Panc1 (cell line): ENCODE measurements at regions not wholly inside any gene's neighbourhood (a gene's known extent, or its start where the extent isn't known, plus 50 kb on each side); places are given as distances from the start of the nearest gene placed in this dataset.

Experiments
- ATAC-seq: fragments of 200-7000 bp; cut with Tn5 transposase; 2 replicates; pipeline ENCODE4 v1.9.1; 2020; ENCODE audit warnings: mild to moderate bottlenecking, moderate library complexity
- BruUV-seq: library from RNA; stranded (reverse); fragments of 400-500 nt; replicated peaks from 2 replicates; lab custom pipeline; 2021; lab: Mats Ljungman, UMichigan
- CTCF ChIA-PET: fragments of 300-600 bp; sonication (Branson Sonifier 250); formaldehyde crosslinking; loops from one replicate; lab custom pipeline; 2022; ENCODE audit warnings: antibody characterized with exemption; lab: Charles Lee
- POLR2A ChIA-PET: fragments of 300-600 bp; sonication (Branson Sonifier 250); formaldehyde crosslinking; loops from one replicate; lab custom pipeline; 2022; ENCODE audit warnings: antibody characterized with exemption; lab: Charles Lee
- DNase-seq: peaks from one replicate; pipeline ENCODE4 v3.0.0-alpha.2; 2010; ENCODE audit warnings: low read depth, low spot score
- H3K27ac ChIP-seq: 2 replicates; pipeline ENCODE4 v1.5.1; 2011; ENCODE audit warnings: mild to moderate bottlenecking, low read length, inconsistent platforms
- H3K27me3 ChIP-seq: fragments of 200-500 bp; sonication (Bioruptor generic); 2 replicates; pipeline ENCODE4 v1.6.0; 2014; ENCODE audit warnings: low read length, inconsistent platforms; ENCODE audit not compliant: control insufficient read depth, insufficient read depth
- H3K36me3 ChIP-seq: fragments of 200-500 bp; sonication (Bioruptor generic); 2 replicates; pipeline ENCODE4 v1.5.1; 2014; ENCODE audit warnings: inconsistent platforms, mild to moderate bottlenecking, low read length, moderate library complexity; ENCODE audit not compliant: control insufficient read depth, insufficient read depth
- H3K4me1 ChIP-seq: 2 replicates; pipeline ENCODE4 v1.5.1; 2011; ENCODE audit warnings: inconsistent platforms, mild to moderate bottlenecking, low read length, moderate library complexity; ENCODE audit not compliant: control insufficient read depth, insufficient read depth
- H3K4me3 ChIP-seq, 2 experiments: 2 replicates each; pipeline ENCODE4 v1.5.1; 2011 to 2012; ENCODE audit warnings: low read depth in 2 of 2, low read length in 2 of 2, mild to moderate bottlenecking in 2 of 2, inconsistent platforms in 1 of 2, moderate library complexity in 1 of 2
- H3K9me3 ChIP-seq: fragments of 200-500 bp; sonication (Bioruptor generic); 2 replicates; pipeline ENCODE4 v1.5.1; 2014; ENCODE audit warnings: low read depth, mild to moderate bottlenecking, inconsistent platforms, low read length, moderate library complexity; ENCODE audit not compliant: control insufficient read depth, insufficient read depth
- POLR2AphosphoS5 ChIP-seq: IDR thresholded peaks from 2 replicates; pipeline ENCODE4 v1.6.1; 2012; ENCODE audit warnings: mild to moderate bottlenecking, low read depth, low read length, moderate library complexity
- SIN3A ChIP-seq: IDR thresholded peaks from 2 replicates; pipeline ENCODE4 v1.6.1; 2012; ENCODE audit warnings: low read depth, mild to moderate bottlenecking, low read length, moderate library complexity, borderline replicate concordance; ENCODE audit not compliant: insufficient read depth
- TCF7L2 ChIP-seq: IDR thresholded peaks from 2 replicates; pipeline ENCODE4 v1.6.1; 2011; ENCODE audit warnings: mild to moderate bottlenecking, low read depth, low read length, inconsistent platforms
- in situ Hi-C: cut with HindIII; loops from 2 replicates; pipeline ENCODE4 v1.10.0; 2016; ENCODE audit warnings: low sequenced_read_pairs, low pct_unique_long_range_greater_than_20kb
- intact Hi-C: fragments of 100-400 bp; cut with micrococcal nuclease; formaldehyde crosslinking; loops from one replicate; pipeline ENCODE4 v1.10.0; 2022; ENCODE audit not compliant: unreplicated experiment
- TF ChIP-seq, protein P1 (sequence below): fragments of 450-650 bp; IDR thresholded peaks from 2 replicates; pipeline ENCODE4 v1.5.1; 2017; ENCODE audit warnings: mild to moderate bottlenecking
- TF ChIP-seq, protein P2 (sequence below), 2 experiments: IDR thresholded peaks; 2 replicates each; pipeline ENCODE4 v1.6.1; 2011 to 2012; ENCODE audit warnings: low read depth in 2 of 2, control low read depth in 1 of 2, low read length in 1 of 2, mild to moderate bottlenecking in 1 of 2, moderate library complexity in 1 of 2; ENCODE audit not compliant: insufficient read depth in 1 of 2

DNA sequence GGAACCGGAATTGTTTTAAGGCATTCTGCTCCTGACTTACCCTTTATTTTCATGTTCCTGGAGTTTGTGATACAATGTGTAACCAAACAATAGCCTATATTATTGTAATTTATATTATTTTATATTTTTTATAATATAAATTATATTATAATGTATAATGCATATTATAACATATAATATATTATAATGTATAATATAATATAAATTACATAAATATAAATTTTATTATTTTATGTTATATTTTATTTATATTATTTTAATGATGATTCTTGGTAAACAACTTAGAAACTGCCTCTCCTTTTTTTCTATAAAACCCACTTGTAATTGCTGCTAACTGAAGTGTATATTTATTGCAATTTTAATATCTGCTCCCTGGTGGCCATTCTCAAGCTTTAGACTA is 629.1 kb downstream of the MMUT start:
- intact Hi-C loops (no loop called here), in situ Hi-C loops (no loop called here)
- no peaks in the 10 kb centered on the region; the same call in 1 of the 2 replicates for H3K36me3 ChIP-seq
- BruUV-seq = no TSS peak
- H3K27me3 ChIP-seq = no peaks in the 10 kb centered on the region
- DNase-seq (no peak), ATAC-seq (no peak)
- peaks cover 5% of the 10 kb centered on the region; the same call in 1 of the 2 replicates for H3K9me3 ChIP-seq
- H3K4me1 ChIP-seq = no peaks in the 10 kb centered on the region
- TF ChIP-seq, protein P1, sequence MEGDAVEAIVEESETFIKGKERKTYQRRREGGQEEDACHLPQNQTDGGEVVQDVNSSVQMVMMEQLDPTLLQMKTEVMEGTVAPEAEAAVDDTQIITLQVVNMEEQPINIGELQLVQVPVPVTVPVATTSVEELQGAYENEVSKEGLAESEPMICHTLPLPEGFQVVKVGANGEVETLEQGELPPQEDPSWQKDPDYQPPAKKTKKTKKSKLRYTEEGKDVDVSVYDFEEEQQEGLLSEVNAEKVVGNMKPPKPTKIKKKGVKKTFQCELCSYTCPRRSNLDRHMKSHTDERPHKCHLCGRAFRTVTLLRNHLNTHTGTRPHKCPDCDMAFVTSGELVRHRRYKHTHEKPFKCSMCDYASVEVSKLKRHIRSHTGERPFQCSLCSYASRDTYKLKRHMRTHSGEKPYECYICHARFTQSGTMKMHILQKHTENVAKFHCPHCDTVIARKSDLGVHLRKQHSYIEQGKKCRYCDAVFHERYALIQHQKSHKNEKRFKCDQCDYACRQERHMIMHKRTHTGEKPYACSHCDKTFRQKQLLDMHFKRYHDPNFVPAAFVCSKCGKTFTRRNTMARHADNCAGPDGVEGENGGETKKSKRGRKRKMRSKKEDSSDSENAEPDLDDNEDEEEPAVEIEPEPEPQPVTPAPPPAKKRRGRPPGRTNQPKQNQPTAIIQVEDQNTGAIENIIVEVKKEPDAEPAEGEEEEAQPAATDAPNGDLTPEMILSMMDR = no peak
- TF ChIP-seq, protein P2, sequence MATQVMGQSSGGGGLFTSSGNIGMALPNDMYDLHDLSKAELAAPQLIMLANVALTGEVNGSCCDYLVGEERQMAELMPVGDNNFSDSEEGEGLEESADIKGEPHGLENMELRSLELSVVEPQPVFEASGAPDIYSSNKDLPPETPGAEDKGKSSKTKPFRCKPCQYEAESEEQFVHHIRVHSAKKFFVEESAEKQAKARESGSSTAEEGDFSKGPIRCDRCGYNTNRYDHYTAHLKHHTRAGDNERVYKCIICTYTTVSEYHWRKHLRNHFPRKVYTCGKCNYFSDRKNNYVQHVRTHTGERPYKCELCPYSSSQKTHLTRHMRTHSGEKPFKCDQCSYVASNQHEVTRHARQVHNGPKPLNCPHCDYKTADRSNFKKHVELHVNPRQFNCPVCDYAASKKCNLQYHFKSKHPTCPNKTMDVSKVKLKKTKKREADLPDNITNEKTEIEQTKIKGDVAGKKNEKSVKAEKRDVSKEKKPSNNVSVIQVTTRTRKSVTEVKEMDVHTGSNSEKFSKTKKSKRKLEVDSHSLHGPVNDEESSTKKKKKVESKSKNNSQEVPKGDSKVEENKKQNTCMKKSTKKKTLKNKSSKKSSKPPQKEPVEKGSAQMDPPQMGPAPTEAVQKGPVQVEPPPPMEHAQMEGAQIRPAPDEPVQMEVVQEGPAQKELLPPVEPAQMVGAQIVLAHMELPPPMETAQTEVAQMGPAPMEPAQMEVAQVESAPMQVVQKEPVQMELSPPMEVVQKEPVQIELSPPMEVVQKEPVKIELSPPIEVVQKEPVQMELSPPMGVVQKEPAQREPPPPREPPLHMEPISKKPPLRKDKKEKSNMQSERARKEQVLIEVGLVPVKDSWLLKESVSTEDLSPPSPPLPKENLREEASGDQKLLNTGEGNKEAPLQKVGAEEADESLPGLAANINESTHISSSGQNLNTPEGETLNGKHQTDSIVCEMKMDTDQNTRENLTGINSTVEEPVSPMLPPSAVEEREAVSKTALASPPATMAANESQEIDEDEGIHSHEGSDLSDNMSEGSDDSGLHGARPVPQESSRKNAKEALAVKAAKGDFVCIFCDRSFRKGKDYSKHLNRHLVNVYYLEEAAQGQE (IDR thresholded peaks at IDR 0.05; ENCODE audit: insufficient read depth in 1 of 2, low read depth in 2 of 2, low read length in 1 of 2) = no peak
- TF ChIP-seq POLR2AphosphoS5 = no peak
- TF ChIP-seq SIN3A = no peak
- POLR2A ChIA-PET = no interaction called here
- no peak overlapping the region for H3K27ac ChIP-seq
- H3K4me3 ChIP-seq = no peak overlapping the region
- CTCF ChIA-PET = no interaction called here

DNA sequence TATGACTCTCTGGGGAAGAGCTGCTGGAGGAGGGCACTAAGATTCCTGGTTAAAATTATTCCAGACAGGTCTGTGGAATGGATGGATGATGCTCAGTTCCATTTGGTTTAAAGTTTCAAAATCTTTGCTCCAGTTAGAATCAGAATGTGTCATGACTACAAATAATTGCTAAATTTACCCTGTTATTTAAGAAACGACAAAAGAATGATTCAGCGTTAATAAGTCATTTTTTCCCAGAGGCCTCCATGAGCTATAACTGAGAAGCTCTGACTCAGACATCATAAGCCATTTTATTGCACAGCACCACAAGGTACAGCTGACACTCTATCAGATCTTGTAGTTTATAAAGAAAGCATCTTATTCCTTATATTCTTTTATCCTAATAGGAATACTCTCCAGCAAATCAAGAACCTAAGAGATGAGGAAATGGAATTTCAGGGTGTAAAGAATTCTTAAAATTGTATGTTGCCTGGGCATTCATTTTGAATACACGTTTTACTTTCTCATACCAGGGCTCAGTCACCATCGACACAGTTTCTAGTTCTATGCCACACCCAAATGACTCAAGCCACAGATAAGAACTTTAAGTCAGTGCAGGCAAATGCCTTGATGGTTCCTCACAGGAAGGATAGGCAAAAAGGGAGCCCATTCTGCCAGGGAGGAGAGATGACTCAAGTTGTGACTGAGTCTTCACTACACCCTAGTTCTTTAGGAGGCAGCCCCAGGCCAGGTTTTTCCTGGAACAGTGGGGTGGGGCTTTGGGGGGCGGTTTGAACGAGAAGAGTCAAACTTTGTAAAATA is 636.0 kb downstream of the MMUT start:
- Histone ChIP-seq H3K9me3 (peaks cover 7% of the 10 kb centered on the region; the same call in 1 of the 2 replicates), H3K27ac (peak overlapping the region; percentile 68), H3K4me3 (no peak overlapping the region), H3K27me3 (no peaks in the 10 kb centered on the region), H3K4me1 (no peaks in the 10 kb centered on the region), H3K36me3 (no peaks in the 10 kb centered on the region; the same call in 1 of the 2 replicates)
- no TSS peak for BruUV-seq
- POLR2A ChIA-PET = no interaction called here
- DNase-seq (peak; percentile 92), ATAC-seq (peak; percentile 96)
- intact Hi-C loops = no loop called here
- no peak for TF ChIP-seq TCF7L2
- TF ChIP-seq SIN3A = no peak
- TF ChIP-seq POLR2AphosphoS5 = no peak
- TF ChIP-seq, protein P1 = no peak
- TF ChIP-seq, protein P2 (IDR thresholded peaks at IDR 0.05; ENCODE audit: insufficient read depth in 1 of 2, low read depth in 2 of 2, low read length in 1 of 2) = no peak
- in situ Hi-C loops = no loop called here
- CTCF ChIA-PET = no interaction called here
